HUDEP-2 (cell line): ENCODE measurements at regions not wholly inside any gene's neighbourhood (a gene's known extent, or its start where the extent isn't known, plus 50 kb on each side); places are given as distances from the start of the nearest gene placed in this dataset.

ENCODE experiments used
- DNase-seq, 76 experiments: peaks; one replicate each; lab custom pipeline; 2025; ENCODE audit not compliant: unreplicated experiment in 76 of 76; lab: John Stamatoyannopoulos, UW

DNA sequence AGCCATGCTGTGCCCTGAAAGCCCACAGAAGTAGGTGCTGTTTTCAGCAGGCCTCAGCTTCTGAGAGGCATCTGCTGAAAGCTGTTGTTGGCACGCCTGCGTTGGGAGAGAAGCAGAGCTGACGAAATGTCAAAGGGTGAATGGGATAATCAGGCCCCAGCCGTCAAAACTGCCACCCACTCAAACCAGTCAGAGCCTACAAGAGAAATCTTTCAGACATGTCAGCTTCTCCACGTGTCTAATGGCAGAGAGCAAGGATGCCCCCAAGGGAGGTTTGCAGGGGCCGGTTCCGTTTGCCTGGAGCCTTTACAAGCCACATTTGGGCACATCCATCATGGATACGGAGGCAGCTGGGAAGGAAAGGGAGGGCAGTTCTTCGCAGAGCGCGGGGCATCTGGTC is 568.2 kb upstream of the EEF2KMT start:
- DNase-seq, result no peak

DNA sequence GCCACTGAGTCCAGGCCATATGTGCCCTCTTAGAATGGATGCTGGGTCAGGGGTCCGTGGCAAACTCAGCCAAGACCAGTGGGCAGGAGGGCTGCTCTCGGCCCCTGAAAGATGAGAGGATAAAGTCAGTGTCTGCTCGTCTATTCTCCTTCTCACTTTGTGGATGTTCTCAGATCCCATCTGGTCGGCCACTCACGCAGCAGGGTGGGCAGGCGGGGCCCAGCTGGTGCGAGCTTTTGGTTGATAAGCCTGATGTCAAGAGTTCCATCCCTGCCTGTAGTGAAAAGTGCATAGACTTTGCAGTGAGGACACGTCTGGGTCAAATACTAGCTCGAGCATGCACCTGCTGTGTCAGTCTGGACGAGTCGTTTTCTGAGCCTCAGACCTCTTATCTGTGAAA is 556.2 kb upstream of the EEF2KMT start:
- no peak for DNase-seq

DNA sequence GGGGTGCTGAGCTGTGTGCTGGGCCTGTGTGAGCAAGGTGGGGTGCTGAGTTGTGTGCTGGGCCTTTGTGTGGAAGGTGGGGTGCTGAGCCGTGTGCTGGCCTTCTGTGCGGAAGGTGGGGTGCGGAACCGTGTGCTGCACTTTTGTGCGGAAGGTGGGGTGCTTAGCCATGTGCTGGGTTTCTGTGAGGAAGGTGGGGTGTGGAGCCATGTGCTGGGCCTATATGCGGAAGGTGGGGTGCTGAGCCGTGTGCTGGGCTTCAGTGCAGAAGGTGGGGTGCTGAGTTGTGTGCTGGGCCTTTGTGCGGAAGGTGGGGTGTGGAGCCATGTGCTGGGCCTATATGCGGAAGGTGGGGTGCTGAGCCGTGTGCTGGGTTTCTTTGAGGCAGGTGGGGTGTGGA is 555.4 kb upstream of the EEF2KMT start:
- DNase-seq, result no peak

- DNase-seq, result no peak
Observed at GRCh38 chr16:5649762-5650743, 552.5 kb upstream of the EEF2KMT start.

DNA sequence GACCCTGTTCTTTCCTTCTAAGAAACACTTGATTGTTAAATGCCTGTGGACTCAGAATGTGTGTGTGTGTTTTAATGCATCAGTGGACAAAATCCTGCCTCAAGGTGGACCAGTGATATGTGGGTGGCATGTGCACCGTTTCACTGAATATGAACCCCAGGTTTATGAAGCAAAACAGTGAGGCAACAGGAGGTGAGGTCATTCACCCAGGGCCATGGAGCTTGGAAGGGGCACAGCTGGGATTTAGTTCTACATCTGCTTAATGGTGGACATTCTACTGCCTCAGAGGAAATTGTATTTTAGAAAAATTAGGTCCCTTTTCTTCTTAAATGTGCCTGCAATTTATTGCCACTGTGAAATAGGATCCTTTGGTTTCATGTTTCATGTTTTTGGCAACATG is 549.5 kb upstream of the EEF2KMT start:
- DNase-seq, result no peak

DNA sequence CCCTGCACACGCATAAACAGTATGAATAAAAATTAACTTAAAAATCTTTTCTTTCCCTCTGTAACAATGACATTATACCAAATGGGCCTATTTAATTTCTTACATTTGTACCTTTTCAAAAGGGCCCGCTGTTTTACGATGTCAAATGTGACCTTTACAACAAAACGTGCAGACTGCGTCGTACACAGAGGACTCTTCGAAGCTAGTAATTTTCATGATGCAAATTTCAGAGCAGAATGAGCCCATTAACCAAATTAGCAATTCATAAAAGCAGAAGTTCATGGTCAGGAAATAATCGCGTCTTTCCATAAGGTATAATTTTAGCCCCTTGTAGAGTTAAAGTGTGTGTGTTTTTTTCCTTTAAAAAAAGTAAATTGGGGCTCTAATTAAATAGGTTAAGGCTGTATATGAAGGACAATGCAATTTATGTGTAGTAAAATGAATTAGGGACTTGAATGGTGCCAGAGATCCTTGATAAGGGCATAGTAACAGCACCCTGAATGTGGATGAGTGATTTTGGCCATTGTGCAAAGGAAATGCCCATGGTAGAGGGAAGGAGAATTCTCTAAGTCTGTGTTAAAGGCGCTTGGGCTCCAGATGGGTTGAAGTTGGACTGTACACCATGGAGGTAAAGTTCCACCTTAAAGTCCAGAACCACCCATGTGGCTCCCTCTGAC is 546.4 kb upstream of the EEF2KMT start:
- no peak for DNase-seq

- DNase-seq, result no peak
Observed at GRCh38 chr16:5642436-5642835, 544.8 kb upstream of the EEF2KMT start.

DNA sequence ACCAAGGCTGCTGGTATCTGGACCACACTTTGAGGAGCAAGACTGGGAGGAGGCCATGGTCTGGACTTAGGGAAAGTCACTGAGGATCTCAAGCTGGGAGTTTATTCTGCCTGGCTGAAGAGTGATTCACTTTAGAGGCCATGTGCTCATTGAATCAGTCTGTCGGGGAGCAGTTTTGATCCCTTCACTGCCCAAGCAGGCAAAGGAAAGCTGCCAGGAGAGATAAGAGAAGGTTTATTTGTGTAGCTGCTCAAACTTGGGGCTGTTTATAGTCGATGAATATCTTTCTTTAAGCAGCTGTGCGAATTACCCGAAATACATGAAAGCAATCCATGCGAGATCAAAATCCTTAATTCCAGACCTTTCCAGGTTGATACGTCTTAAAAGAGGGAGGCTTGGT is 544.4 kb upstream of the EEF2KMT start:
- DNase-seq, result no peak

GRCh38 chr16:5640883-5641282 is 543.3 kb upstream of the EEF2KMT start:
- DNase-seq, result no peak

DNA sequence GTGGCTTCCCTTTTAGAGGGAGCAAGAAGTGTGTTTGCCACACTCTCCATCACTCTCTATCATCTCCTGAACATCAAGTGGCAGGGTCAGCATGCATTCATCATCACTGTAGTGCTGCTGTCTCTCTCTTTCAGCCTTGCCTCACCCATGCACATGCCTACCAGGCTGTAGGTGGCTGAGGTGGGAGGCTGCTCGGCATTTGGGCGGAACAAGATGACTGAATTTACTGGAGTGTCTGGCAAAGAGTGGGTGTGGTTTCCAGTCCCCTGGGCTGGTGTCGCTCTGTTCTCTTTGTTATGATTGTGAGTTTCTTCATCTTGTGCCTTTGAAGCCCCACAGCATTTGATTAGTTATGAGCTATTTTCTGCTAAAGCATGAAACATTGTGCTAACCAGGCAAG is 541.9 kb upstream of the EEF2KMT start:
- no peak for DNase-seq

DNA sequence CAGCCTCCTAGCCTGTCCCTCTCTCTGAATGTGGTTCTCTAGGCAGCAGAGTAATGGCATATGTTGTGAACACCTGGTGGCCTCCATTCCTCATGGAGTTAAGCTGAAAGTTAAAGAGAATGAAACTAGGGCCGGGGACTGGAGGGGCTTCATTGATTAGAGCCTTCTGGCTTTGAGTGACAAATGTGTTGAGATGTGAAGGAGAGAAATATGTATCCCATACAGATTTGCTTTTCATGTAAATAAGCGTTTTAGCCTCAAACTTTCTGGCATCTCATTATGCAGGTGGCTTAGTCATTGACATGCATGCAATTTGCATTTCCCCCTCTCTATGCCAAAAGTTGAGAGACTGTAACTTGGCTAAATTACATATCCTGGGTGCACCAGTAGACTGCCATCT is 537.7 kb upstream of the EEF2KMT start:
- DNase-seq, result no peak

DNA sequence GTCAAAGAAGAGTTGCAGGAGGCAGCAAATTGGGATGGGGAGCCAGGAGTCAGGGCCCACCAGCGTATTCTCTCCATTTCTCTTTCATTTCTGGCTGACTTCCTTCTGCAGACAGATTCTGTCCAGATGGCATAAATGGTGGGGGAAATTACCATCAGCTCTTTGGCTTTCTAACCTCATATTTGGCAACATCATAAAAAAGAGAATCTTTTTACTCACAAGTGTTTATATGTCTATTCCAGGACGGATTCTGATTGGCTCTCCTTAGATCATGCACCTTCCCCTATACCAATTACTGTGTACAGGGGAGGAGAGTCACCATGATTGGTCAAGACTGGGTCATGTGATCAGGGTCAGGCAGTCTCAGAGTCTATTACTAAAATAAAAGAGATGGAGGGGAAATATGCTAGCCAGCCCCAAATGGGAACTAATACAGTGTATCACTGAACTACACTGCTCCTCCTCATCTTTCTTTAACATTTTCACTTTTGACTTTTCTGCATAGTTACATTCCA is 537.1 kb upstream of the EEF2KMT start:
- no peak for DNase-seq

GRCh38 chr16:5633845-5634440 is 536.3 kb upstream of the EEF2KMT start:
- DNase-seq, result peak in 11 of 76 experiments; percentile 1 to 33 (median 9)

DNA sequence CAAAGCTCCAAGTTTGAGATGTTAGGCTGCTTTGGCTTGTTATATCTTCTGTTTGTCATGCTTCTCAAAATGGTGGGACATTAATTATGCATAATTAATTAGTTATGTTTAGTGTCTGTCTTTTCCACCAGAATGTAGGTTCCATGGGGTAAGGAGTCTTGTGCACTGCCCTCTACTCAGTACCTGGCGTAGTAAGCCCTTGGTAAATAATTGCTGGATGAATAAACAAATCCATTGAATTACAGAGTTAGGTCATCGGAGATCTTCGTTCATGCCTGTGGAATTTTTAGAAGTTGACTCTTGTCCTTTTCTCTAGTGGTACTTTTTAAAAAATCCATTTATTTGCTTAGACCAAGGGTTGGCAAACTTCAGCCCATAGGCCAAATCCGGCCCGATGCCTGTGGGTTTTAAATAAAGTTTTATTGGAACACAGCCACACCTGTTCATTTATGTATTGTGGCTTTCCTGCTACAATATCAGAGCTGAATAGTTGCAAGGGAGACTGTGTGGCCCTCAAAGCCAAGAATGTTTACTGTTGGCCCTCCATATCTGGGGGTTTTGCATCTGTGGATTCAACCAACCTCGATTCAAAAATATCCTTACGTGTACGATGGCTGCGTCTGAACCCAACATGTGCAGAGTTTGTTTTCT is 524.8 kb upstream of the EEF2KMT start:
- DNase-seq, result no peak

DNA sequence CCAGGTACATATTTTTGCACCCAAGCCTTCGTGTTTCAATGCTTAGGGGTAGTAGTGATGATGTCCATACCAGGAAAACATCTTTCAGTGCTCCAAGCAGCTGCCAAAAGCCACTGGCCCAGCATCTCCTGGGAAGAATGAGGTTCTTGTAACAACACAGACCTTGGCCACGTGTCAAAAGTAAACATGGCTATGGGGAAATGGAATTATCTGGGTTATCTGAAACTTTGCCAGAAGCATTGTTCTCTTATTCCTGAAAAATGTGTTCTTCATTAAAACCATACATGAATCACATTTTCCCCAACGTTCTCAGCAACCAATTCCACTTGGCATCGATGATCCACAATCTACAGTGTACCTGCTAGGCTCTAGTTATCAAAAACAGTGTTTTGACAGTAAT is 524.2 kb upstream of the EEF2KMT start:
- DNase-seq, result no peak

DNA sequence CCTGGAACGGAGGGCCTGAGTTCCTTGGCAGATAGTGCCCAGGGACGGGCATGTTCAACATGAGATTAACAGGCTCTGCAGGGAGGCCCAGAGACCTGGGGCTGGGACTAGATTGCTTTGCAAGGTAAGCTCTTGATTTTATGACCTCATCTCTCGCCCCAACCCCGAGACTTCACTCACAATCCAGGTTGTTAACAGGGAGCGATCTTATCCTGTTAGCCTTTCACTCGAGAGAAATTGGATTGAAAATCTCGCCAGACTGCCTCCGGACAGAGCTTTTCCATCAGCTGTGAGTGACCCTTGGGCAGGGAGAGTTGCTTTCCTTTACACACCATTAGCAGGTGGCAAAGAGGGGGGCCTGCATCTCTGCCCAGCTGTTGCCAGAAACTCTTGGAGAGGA is 521.7 kb upstream of the EEF2KMT start:
- DNase-seq, result no peak

- DNase-seq, result no peak
Observed at GRCh38 chr16:5616841-5617240, 519.2 kb upstream of the EEF2KMT start.

GRCh38 chr16:5615868-5616642 is 518.5 kb upstream of the EEF2KMT start:
- peak in 56 of 76 experiments; percentile 1 to 54 (median 26) for DNase-seq

GRCh38 chr16:5607169-5607568 is 509.6 kb upstream of the EEF2KMT start:
- peak in 3 of 76 experiments; percentile 11 to 48 (median 24) for DNase-seq

DNA sequence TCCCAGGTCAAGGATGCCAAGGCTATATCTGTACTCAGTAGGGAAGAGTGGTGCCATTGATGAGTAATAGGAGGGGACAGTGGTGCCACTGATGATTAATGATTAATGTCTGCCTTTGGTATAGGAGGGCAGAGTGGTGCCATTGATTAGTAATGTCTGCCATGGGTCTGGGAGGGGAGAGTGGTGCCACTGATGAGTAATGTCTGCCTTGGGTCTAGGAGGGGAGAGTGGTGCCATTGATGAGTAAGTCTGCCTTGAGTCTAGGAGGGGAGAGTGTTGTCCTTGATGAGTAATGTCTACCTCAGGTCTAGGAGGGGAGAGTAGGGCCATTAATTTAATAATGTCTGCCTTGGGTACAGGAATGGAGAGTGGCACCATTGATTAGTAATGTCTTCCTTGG is 507.8 kb upstream of the EEF2KMT start:
- DNase-seq, result no peak
